AG09319 (cell line): ENCODE measurements at regions not wholly inside any gene's neighbourhood (a gene's known extent, or its start where the extent isn't known, plus 50 kb on each side); places are given as distances from the start of the nearest gene placed in this dataset.
"Not testable (repeated sequence)": the region's sequence is repeated elsewhere in the genome, so short reads cannot be mapped to it uniquely, and the experiment has no call there.

Experiments
- DNase-seq: peaks from one replicate; pipeline ENCODE4 v3.0.0-alpha.2; 2010; ENCODE audit warnings: low read depth; ENCODE audit errors: extremely low read depth
- TF ChIP-seq, protein P1 (sequence below): IDR thresholded peaks from 2 replicates; pipeline ENCODE4 v1.5.1; 2011; ENCODE audit warnings: low read depth, mild to moderate bottlenecking, inconsistent platforms, low read length, moderate library complexity

- TF ChIP-seq, protein P1, sequence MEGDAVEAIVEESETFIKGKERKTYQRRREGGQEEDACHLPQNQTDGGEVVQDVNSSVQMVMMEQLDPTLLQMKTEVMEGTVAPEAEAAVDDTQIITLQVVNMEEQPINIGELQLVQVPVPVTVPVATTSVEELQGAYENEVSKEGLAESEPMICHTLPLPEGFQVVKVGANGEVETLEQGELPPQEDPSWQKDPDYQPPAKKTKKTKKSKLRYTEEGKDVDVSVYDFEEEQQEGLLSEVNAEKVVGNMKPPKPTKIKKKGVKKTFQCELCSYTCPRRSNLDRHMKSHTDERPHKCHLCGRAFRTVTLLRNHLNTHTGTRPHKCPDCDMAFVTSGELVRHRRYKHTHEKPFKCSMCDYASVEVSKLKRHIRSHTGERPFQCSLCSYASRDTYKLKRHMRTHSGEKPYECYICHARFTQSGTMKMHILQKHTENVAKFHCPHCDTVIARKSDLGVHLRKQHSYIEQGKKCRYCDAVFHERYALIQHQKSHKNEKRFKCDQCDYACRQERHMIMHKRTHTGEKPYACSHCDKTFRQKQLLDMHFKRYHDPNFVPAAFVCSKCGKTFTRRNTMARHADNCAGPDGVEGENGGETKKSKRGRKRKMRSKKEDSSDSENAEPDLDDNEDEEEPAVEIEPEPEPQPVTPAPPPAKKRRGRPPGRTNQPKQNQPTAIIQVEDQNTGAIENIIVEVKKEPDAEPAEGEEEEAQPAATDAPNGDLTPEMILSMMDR = no peak
- DNase-seq = no peak
These were observed 188.3 kb upstream of the ARHGAP42 start for GRCh38 chr11:100498780-100499179.

DNA sequence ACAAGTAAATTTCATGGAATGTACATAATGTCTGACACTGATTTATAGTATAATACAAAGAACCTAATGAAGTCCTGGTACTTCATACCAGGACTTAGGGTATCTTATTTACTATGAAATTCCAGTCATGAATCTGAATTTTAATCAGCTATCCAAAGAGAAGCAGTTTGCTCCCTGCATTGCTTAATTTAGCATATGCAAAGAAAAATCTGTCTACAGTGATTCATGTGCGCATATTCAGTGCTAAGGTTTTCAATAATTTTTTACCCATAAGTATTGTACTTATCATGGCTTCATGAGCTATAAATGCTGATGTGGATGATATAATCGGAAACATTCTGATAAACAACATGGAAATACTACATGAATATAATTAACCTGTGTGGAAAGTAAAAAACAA, 185.6 kb upstream of the ARHGAP42 start:
- no peak for DNase-seq
- TF ChIP-seq, protein P1 = no peak

GRCh38 chr11:100512475-100512874, 174.6 kb upstream of the ARHGAP42 start:
- DNase-seq = no peak

DNA sequence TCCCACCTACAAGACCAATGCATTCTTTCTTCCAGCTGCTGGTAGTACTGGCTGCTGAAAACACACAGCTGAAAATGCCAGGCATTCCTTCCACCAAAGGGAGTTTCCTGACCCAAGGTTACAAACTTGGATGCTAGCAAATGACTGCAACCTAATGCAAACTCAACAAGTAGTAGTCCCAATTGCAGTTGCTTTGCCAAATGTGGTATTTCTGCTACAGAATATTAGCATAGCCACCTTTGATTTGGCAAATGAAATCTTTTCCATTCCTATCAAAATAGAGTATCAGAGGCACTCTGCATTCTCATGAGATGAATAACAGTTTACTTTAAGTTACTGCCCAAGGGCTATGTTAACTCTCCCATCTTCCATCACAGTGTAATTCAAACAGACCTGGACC, 172.0 kb upstream of the ARHGAP42 start:
- DNase-seq = no peak

More at GRCh38 chr11:100512475-100512874, 174.6 kb upstream of the ARHGAP42 start:
- TF ChIP-seq, protein P1 = no peak

GRCh38 chr11:100525197-100525596, 161.9 kb upstream of the ARHGAP42 start:
- TF ChIP-seq, protein P1 = no peak

More for the DNA sequence above, 172.0 kb upstream of the ARHGAP42 start:
- TF ChIP-seq, protein P1 = no peak

DNA sequence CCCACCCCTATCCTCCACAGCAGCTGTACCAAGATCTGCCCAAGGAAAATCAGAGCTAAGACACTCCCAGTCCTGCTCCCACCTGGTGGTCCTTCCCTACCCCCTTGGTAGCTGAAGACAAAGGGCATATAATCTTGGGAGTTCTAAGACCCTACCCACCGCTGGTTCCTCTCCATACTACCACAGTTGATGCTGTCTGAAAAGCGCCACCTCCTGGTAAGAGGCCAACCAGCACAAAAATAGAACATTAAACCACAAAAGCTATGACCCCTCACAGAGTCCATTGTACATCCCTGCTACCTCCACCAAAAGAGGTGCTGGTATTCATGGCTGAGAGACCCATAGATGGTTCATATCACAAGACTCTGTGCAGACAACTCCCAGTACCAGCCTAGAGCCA, 161.5 kb upstream of the ARHGAP42 start:
- DNase-seq = no peak
- TF ChIP-seq, protein P1 = no peak

More at GRCh38 chr11:100525197-100525596, 161.9 kb upstream of the ARHGAP42 start:
- no peak for DNase-seq

GRCh38 chr11:100528872-100529416, 158.1 kb upstream of the ARHGAP42 start:
- DNase-seq = no peak
- TF ChIP-seq, protein P1 = no peak

DNA sequence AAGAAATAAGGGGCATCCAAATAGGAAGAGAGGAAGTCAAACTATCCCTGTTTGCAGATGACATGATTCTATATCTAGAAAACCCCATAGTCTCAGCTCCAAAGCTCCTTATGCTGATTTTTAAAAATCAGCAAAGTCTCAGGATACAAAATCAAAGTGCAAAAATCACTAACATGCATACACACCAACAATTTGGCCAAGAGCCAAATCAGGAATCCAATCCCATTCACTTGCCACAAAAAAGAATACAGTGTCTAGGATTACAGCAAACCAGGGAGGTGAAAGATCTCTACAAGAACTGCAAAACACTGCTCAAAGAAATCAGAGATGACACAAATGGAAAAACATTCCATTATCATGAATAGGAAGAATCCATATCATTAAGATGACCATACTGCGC, 155.8 kb upstream of the ARHGAP42 start:
- DNase-seq = not testable (repeated sequence)
